ENCODE measurements at regions not wholly inside any gene's neighbourhood (a gene's known extent, or its start where the extent isn't known, plus 50 kb on each side); places are given as distances from the start of the nearest gene placed in this dataset.

DNA sequence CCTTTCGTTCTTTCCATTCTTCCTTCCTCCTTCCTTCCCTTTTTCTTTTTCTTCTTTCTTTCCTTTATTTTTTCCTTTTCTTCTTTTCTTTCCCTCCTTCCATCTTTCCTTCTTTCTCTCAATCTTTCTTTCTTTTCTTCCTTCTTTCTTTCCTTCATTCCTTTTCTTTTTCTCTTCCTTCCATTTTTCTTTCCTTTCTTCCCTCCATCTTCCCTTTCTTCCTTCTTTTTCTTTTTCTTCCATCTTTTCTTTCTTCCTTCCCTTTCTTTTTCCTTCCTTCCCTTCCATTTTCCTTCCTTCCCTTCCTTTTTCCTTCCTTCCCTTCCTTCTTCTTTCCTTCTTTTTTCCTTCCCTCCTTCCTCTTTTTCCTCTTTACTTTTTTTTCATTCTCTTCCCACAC is 568.7 kb downstream of the GALR1 start:
- ChIA-PET POLR2A (no interaction called here), CTCF (no interaction called here)

DNA sequence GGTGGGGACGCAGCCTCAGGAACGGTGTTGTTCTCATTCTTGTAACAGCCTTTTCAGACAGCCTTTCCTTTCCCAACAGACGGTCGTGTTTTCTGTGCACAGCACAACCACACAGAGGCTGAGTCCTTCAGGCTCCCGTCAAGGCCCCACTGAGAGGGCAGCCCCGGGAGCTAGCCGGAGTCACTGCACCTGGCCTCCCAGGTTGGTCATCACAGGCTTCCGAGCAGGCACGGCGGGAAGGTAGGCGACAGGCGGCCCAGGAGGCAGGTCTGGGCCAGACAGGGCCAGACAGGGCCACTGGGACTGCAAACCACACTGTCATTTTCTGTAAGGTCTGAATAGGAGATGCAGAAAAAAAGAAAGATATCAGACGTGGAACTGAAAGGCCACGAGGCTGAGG is 570.8 kb downstream of the GALR1 start:
- no peak for TF ChIP-seq ARNT (IDR thresholded peaks at IDR 0.05)
- no peak for TF ChIP-seq CTBP1 (IDR thresholded peaks at IDR 0.05; ENCODE audit: borderline replicate concordance)
- no peak for TF ChIP-seq LEF1 (IDR thresholded peaks at IDR 0.05; ENCODE audit: borderline replicate concordance)
- TF ChIP-seq ZNF384 (IDR thresholded peaks at IDR 0.05): no peak
- TF ChIP-seq FOXM1 (IDR thresholded peaks at IDR 0.05; ENCODE audit: borderline replicate concordance): no peak
- no peak for TF ChIP-seq L3MBTL2 (conservative IDR thresholded peaks at IDR 0.05)
- no peak for TF ChIP-seq SP1 (IDR thresholded peaks at IDR 0.05)
- no peak for TF ChIP-seq SUZ12 (IDR thresholded peaks at IDR 0.05)
- TF ChIP-seq, protein P1, sequence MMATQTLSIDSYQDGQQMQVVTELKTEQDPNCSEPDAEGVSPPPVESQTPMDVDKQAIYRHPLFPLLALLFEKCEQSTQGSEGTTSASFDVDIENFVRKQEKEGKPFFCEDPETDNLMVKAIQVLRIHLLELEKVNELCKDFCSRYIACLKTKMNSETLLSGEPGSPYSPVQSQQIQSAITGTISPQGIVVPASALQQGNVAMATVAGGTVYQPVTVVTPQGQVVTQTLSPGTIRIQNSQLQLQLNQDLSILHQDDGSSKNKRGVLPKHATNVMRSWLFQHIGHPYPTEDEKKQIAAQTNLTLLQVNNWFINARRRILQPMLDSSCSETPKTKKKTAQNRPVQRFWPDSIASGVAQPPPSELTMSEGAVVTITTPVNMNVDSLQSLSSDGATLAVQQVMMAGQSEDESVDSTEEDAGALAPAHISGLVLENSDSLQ (IDR thresholded peaks at IDR 0.05): no peak
- no peak for TF ChIP-seq NFRKB (IDR thresholded peaks at IDR 0.05)
- TF ChIP-seq HDGF (IDR thresholded peaks at IDR 0.05; ENCODE audit: borderline replicate concordance): no peak
- no peak for TF ChIP-seq TARDBP (IDR thresholded peaks at IDR 0.05)
- TF ChIP-seq ELF4 (IDR thresholded peaks at IDR 0.05): no peak
- no peak for TF ChIP-seq FOXK2 (IDR thresholded peaks at IDR 0.05)
- no peak for TF ChIP-seq BHLHE40 (IDR thresholded peaks at IDR 0.05; ENCODE audit: borderline replicate concordance)
- TF ChIP-seq FOXA1 (IDR thresholded peaks at IDR 0.05): no peak
- DNase-seq (ENCODE audit: extremely low spot score): no peak
- ChIA-PET CTCF (no interaction called here), POLR2A (no interaction called here)

More for the DNA sequence above, 568.7 kb downstream of the GALR1 start:
- no peak for DNase-seq (ENCODE audit: extremely low spot score)
- TF ChIP-seq ARNT (IDR thresholded peaks at IDR 0.05) (no peak), L3MBTL2 (conservative IDR thresholded peaks at IDR 0.05) (no peak), CTBP1 (IDR thresholded peaks at IDR 0.05; ENCODE audit: borderline replicate concordance) (no peak), SUZ12 (IDR thresholded peaks at IDR 0.05) (no peak), NFRKB (IDR thresholded peaks at IDR 0.05) (no peak), ELF4 (IDR thresholded peaks at IDR 0.05) (no peak), BHLHE40 (IDR thresholded peaks at IDR 0.05; ENCODE audit: borderline replicate concordance) (no peak), HDGF (IDR thresholded peaks at IDR 0.05; ENCODE audit: borderline replicate concordance) (no peak), FOXA1 (IDR thresholded peaks at IDR 0.05) (no peak), ZNF384 (IDR thresholded peaks at IDR 0.05) (no peak)
- TF ChIP-seq, protein P1 (IDR thresholded peaks at IDR 0.05): no peak

DNA sequence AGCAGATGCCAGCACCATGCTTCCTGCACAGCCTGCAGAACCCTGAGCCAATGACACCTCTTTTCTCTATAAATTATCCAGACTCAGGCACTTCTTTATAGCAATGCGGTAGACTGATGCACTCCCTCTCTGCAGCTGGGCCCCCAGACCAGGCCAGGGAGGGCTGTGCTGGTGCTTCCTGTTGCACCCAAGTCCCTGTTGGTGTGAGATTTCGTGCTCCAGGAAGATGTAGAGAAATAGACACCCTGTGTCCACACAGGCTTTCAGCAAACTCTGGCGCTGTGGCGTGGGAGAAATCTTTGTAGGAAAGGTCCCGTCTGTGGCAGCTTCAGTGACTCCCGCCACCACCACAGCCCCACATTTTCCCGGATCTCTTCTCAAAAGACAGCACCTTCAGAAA is 572.2 kb downstream of the GALR1 start:
- TF ChIP-seq HDGF (IDR thresholded peaks at IDR 0.05; ENCODE audit: borderline replicate concordance) (no peak), ELF4 (IDR thresholded peaks at IDR 0.05) (no peak), SP1 (IDR thresholded peaks at IDR 0.05) (no peak), FOXA1 (IDR thresholded peaks at IDR 0.05) (no peak), FOXK2 (IDR thresholded peaks at IDR 0.05) (no peak), LEF1 (IDR thresholded peaks at IDR 0.05; ENCODE audit: borderline replicate concordance) (no peak), ZNF384 (IDR thresholded peaks at IDR 0.05) (no peak), FOXM1 (IDR thresholded peaks at IDR 0.05; ENCODE audit: borderline replicate concordance) (no peak), BHLHE40 (IDR thresholded peaks at IDR 0.05; ENCODE audit: borderline replicate concordance) (no peak), ARNT (IDR thresholded peaks at IDR 0.05) (no peak), CTBP1 (IDR thresholded peaks at IDR 0.05; ENCODE audit: borderline replicate concordance) (no peak), SUZ12 (IDR thresholded peaks at IDR 0.05) (no peak), TARDBP (IDR thresholded peaks at IDR 0.05) (no peak), L3MBTL2 (conservative IDR thresholded peaks at IDR 0.05) (no peak), NFRKB (IDR thresholded peaks at IDR 0.05) (no peak)
- TF ChIP-seq, protein P1 (IDR thresholded peaks at IDR 0.05): no peak
- CTCF ChIA-PET: no interaction called here
- POLR2A ChIA-PET: no interaction called here
- no peak for DNase-seq (ENCODE audit: extremely low spot score)

DNA sequence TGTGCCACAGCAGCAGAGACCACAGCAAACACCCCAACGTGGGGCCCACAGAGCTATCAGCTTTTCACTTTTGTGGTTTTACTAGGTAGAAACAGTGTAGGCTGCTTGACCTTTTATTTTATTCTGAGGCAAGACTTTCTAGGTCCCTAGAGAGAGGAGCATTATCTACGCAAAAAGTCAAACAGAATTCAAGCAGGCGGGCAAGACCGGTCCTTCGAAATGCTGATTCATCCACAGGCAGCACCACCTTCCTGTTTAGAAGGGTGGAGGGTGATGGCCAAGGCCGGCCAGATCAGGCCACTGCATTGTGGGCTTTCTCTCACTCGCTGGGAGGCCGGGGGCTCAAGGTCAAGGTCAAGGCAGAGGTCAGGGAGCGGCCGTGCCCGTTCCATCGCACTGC is 573.0 kb downstream of the GALR1 start:
- CTCF ChIA-PET: no interaction called here

DNA sequence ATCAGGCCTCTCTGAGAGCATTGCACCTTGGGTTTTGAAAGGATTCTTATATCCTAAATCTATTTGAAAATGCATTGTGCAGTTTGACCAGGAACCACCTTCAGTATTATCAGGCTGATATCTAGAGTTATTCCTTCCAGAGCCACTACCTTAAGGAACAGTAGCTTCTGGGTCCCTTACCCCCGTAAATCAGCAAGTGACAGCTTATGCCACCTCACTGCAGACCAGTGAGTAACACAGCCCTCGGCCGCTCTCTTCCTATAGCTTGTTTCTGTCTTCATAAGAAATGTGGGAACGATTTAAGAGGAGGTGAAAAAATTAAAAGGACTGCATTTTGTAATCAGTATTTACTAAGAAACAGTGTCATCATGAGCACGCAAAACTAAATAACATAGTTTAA is 584.2 kb downstream of the GALR1 start:
- TF ChIP-seq FOXA1 (IDR thresholded peaks at IDR 0.05) (no peak), BHLHE40 (IDR thresholded peaks at IDR 0.05; ENCODE audit: borderline replicate concordance) (no peak), NFRKB (IDR thresholded peaks at IDR 0.05) (no peak)
- TF ChIP-seq, protein P1 (IDR thresholded peaks at IDR 0.05): no peak
- CTCF ChIA-PET: no interaction called here

More for the DNA sequence above, 573.0 kb downstream of the GALR1 start:
- TF ChIP-seq ELF4 (IDR thresholded peaks at IDR 0.05) (no peak), FOXK2 (IDR thresholded peaks at IDR 0.05) (no peak), SP1 (IDR thresholded peaks at IDR 0.05) (no peak), L3MBTL2 (conservative IDR thresholded peaks at IDR 0.05) (no peak), SUZ12 (IDR thresholded peaks at IDR 0.05) (no peak), LEF1 (IDR thresholded peaks at IDR 0.05; ENCODE audit: borderline replicate concordance) (no peak), ZNF384 (IDR thresholded peaks at IDR 0.05) (no peak), ARNT (IDR thresholded peaks at IDR 0.05) (no peak), NFRKB (IDR thresholded peaks at IDR 0.05) (no peak), HDGF (IDR thresholded peaks at IDR 0.05; ENCODE audit: borderline replicate concordance) (no peak), BHLHE40 (IDR thresholded peaks at IDR 0.05; ENCODE audit: borderline replicate concordance) (no peak), FOXM1 (IDR thresholded peaks at IDR 0.05; ENCODE audit: borderline replicate concordance) (no peak), CTBP1 (IDR thresholded peaks at IDR 0.05; ENCODE audit: borderline replicate concordance) (no peak), TARDBP (IDR thresholded peaks at IDR 0.05) (no peak), FOXA1 (IDR thresholded peaks at IDR 0.05) (no peak)
- TF ChIP-seq, protein P1 (IDR thresholded peaks at IDR 0.05): no peak
- POLR2A ChIA-PET: no interaction called here
- no peak for DNase-seq (ENCODE audit: extremely low spot score)

More for the DNA sequence above, 584.2 kb downstream of the GALR1 start:
- no peak for DNase-seq (ENCODE audit: extremely low spot score)
- POLR2A ChIA-PET: no interaction called here
